ENCODE measurements at regions not wholly inside any gene's neighbourhood (a gene's known extent, or its start where the extent isn't known, plus 50 kb on each side); places are given as distances from the start of the nearest gene placed in this dataset.

DNA sequence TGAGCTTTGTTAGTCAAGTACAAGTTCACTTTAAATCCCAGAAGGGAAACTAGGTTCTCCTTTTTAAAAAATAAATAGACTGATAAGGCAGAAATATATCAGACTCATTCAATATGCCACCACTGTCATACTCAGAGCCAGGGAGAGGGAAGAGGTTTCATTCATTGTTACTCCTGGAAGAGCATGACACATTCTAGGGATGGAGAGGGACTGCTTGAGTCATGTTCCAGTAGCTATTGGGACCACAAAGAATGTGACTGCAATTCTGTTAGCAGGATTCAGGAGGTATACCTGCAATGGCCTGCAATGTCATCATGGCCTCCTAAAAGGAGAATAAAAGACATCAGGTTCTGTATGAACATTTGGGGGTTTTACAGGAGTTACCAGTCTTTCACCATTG lies 167.6 kb downstream of the TFAP2B start:
- Histone ChIP-seq H3K27ac (no peak overlapping the region), H3K27me3 (no peaks in the 10 kb centered on the region), H3K9me3 (no peaks in the 10 kb centered on the region), H3K36me3 (no peaks in the 10 kb centered on the region), H3K4me3 (no peak overlapping the region), H3K4me1 (peaks cover 0 to 6% (median 0%) of the 10 kb centered on the region in 3 donors)
- no peak for TF ChIP-seq POLR2A (IDR thresholded peaks at IDR 0.05)
- TF ChIP-seq, protein P1, sequence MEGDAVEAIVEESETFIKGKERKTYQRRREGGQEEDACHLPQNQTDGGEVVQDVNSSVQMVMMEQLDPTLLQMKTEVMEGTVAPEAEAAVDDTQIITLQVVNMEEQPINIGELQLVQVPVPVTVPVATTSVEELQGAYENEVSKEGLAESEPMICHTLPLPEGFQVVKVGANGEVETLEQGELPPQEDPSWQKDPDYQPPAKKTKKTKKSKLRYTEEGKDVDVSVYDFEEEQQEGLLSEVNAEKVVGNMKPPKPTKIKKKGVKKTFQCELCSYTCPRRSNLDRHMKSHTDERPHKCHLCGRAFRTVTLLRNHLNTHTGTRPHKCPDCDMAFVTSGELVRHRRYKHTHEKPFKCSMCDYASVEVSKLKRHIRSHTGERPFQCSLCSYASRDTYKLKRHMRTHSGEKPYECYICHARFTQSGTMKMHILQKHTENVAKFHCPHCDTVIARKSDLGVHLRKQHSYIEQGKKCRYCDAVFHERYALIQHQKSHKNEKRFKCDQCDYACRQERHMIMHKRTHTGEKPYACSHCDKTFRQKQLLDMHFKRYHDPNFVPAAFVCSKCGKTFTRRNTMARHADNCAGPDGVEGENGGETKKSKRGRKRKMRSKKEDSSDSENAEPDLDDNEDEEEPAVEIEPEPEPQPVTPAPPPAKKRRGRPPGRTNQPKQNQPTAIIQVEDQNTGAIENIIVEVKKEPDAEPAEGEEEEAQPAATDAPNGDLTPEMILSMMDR (IDR thresholded peaks at IDR 0.05) = no peak
- intact Hi-C loops (cut with DNase I) = no loop called here
- DNase-seq = no peak

GRCh38 chr6:50989123-50989522 lies 170.5 kb downstream of the TFAP2B start:
- intact Hi-C loops (cut with DNase I) = no loop called here
- no peaks in the 10 kb centered on the region for H3K36me3 ChIP-seq
- no peak for DNase-seq
- no peak overlapping the region for H3K27ac ChIP-seq
- no peak overlapping the region for H3K4me3 ChIP-seq
- peaks cover 0 to 6% (median 0%) of the 10 kb centered on the region in 3 donors for H3K4me1 ChIP-seq
- H3K27me3 ChIP-seq = no peaks in the 10 kb centered on the region
- H3K9me3 ChIP-seq = no peaks in the 10 kb centered on the region
- no peak for TF ChIP-seq POLR2A (IDR thresholded peaks at IDR 0.05)
- TF ChIP-seq, protein P1 (IDR thresholded peaks at IDR 0.05) = no peak

- Histone ChIP-seq H3K27ac (no peak overlapping the region), H3K9me3 (no peaks in the 10 kb centered on the region), H3K27me3 (no peaks in the 10 kb centered on the region), H3K4me3 (no peak overlapping the region), H3K4me1 (peaks cover 0 to 6% (median 0%) of the 10 kb centered on the region in 3 donors), H3K36me3 (no peaks in the 10 kb centered on the region)
- intact Hi-C loops (cut with DNase I) = no loop called here
- TF ChIP-seq, protein P1 (IDR thresholded peaks at IDR 0.05) = no peak
- TF ChIP-seq POLR2A (IDR thresholded peaks at IDR 0.05) = no peak
- 53 to 61% methylated on average over 7 of the region's 7 CpGs for WGBS, 2 donors
- DNase-seq = no peak
Measured at GRCh38 chr6:50990750-50991446, 172.2 kb downstream of the TFAP2B start.

DNA sequence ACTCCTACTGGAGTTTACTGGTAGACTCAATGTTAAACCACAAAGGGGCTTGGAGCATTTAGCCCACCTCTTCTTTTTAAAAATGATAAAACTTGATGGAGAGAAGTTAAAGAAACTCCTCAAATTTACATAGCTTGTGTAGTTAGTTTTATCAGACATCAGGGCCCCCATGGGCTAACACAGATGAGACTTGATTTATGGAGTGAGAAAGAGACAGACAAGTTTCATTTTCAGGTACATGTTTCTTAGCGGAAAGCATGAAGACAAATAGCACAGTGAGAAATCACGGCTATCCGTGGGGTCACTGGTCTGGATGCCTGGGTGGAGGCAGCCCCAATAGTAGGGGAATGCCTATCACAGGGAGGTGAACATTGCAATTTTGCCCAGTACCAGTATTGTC lies 173.6 kb downstream of the TFAP2B start:
- H3K27ac ChIP-seq = no peak overlapping the region
- H3K36me3 ChIP-seq = no peaks in the 10 kb centered on the region
- H3K27me3 ChIP-seq = no peaks in the 10 kb centered on the region
- WGBS, 2 donors = 92 to 100% methylated on average over 3 of the region's 3 CpGs
- no peak overlapping the region for H3K4me3 ChIP-seq
- DNase-seq = no peak
- peaks cover 0 to 6% (median 0%) of the 10 kb centered on the region in 3 donors for H3K4me1 ChIP-seq
- intact Hi-C loops (cut with DNase I) = no loop called here
- no peaks in the 10 kb centered on the region for H3K9me3 ChIP-seq
- TF ChIP-seq POLR2A (IDR thresholded peaks at IDR 0.05) = no peak
- TF ChIP-seq, protein P1 (IDR thresholded peaks at IDR 0.05) = no peak

DNA sequence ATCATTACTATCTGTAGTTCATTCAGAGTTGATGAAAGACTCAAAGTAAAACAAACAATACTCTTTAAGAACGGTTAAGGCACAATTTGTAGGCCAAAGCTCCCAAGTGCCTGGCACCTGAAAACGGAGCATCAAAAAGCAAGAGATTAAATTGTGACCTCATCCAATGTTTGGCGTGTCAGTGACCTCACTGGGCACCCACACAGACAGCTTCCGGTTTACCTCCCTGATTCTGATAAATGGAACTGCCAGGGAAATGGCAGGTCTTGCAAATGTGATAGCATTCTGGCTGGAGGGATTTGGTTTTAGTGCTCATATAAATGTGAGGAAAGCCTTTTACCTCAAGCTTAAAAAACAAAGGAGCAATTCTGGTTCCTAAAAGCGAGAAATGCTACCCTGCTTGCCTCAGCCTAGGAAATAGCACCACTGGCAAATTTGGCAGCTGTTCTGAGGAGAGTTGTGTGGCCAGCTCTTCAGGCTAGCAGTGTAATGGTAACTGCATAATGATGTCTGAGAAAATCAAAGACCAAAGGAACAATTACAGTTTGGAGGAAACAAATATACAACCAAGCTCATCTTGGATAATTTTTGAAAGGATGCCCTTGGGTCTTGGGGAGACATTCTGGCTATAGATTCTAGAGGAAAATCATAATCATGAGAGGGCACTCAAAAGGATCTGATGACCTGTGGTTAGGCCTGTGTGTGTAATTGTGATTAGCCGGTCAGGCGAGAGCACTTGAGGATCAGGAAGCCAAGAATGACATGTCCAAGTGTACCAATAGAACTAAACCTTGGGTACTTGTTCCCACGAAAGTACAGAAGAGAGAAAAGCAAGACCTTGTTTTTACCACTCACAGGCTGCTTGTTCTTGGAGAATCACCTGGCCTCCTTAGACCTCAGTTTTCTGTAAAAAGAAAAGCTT lies 174.3 kb downstream of the TFAP2B start:
- TF ChIP-seq, protein P1 (IDR thresholded peaks at IDR 0.05) = no peak
- TF ChIP-seq POLR2A (IDR thresholded peaks at IDR 0.05) = no peak
- intact Hi-C loops (cut with DNase I) = no loop called here
- no peaks in the 10 kb centered on the region for H3K9me3 ChIP-seq
- no peaks in the 10 kb centered on the region for H3K36me3 ChIP-seq
- DNase-seq = no peak
- no peak overlapping the region for H3K27ac ChIP-seq
- H3K4me3 ChIP-seq = no peak overlapping the region
- H3K4me1 ChIP-seq = peaks cover 0 to 6% (median 0%) of the 10 kb centered on the region in 3 donors
- 78% methylated on average over 8 of the region's 8 CpGs for WGBS, 2 donors
- H3K27me3 ChIP-seq = no peaks in the 10 kb centered on the region

Measured in esophagus squamous epithelium (tissue), 5 donors.